Tibial nerve (tissue), 4 donors: ENCODE measurements at regions not wholly inside any gene's neighbourhood (a gene's known extent, or its start where the extent isn't known, plus 50 kb on each side); places are given as distances from the start of the nearest gene placed in this dataset.

Source experiments
- EP300 ChIP-seq, 2 donors: sonication (generic); formaldehyde crosslinking; IDR thresholded peaks; one replicate each; pipeline ENCODE4 v1.6.1; 2017; ENCODE audit warnings: antibody characterized with exemption in 2 of 2, mild to moderate bottlenecking in 1 of 2
- POLR2A ChIP-seq, 2 donors: fragments of 450-650 bp; IDR thresholded peaks; one replicate each; pipeline ENCODE4 v1.6.1; 2017; ENCODE audit warnings: antibody characterized with exemption in 2 of 2, mild to moderate bottlenecking in 2 of 2, moderate library complexity in 2 of 2
- TF ChIP-seq, protein P1 (sequence below), 5 experiments: fragments of 200-600 bp in 3 of 5; fragments of 450-650 bp in 2 of 5; sonication (generic) in 3 of 5; IDR thresholded peaks; one replicate each; pipeline ENCODE4 v1.5.1; 2016 to 2019; ENCODE audit warnings: antibody characterized with exemption in 5 of 5, mild to moderate bottlenecking in 3 of 5, moderate library complexity in 2 of 5

- no peak for TF ChIP-seq POLR2A (IDR thresholded peaks at IDR 0.05)
- TF ChIP-seq, protein P1, sequence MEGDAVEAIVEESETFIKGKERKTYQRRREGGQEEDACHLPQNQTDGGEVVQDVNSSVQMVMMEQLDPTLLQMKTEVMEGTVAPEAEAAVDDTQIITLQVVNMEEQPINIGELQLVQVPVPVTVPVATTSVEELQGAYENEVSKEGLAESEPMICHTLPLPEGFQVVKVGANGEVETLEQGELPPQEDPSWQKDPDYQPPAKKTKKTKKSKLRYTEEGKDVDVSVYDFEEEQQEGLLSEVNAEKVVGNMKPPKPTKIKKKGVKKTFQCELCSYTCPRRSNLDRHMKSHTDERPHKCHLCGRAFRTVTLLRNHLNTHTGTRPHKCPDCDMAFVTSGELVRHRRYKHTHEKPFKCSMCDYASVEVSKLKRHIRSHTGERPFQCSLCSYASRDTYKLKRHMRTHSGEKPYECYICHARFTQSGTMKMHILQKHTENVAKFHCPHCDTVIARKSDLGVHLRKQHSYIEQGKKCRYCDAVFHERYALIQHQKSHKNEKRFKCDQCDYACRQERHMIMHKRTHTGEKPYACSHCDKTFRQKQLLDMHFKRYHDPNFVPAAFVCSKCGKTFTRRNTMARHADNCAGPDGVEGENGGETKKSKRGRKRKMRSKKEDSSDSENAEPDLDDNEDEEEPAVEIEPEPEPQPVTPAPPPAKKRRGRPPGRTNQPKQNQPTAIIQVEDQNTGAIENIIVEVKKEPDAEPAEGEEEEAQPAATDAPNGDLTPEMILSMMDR (IDR thresholded peaks at IDR 0.05), result no peak
- TF ChIP-seq EP300 (IDR thresholded peaks at IDR 0.05), result no peak
These were observed 193.7 kb downstream of the RND3 start for GRCh38 chr2:150293771-150294170.
